GM06990 (cell line): ENCODE measurements at regions not wholly inside any gene's neighbourhood (a gene's known extent, or its start where the extent isn't known, plus 50 kb on each side); places are given as distances from the start of the nearest gene placed in this dataset.

Experiments used
- DNase-seq: peaks from one replicate; pipeline ENCODE4 v3.0.0-alpha.2; 2011; ENCODE audit not compliant: insufficient read length; ENCODE audit errors: extremely low read depth
- H3K27me3 ChIP-seq: replicated peaks from 2 replicates; pipeline ENCODE4 v1.6.0; 2011; ENCODE audit warnings: low read length; ENCODE audit not compliant: control insufficient read depth, insufficient read depth
- H3K36me3 ChIP-seq: 2 replicates; pipeline ENCODE4 v1.5.1; 2011; ENCODE audit warnings: low read length; ENCODE audit not compliant: control insufficient read depth, insufficient read depth
- H3K4me3 ChIP-seq: replicated peaks from 2 replicates; pipeline ENCODE4 v1.5.1; 2011; ENCODE audit warnings: low read depth, mild to moderate bottlenecking, control low read depth, low read length
- TF ChIP-seq, protein P1 (sequence below): IDR thresholded peaks from 2 replicates; pipeline ENCODE4 v1.5.1; 2011; ENCODE audit warnings: low read length, control low read depth, mild to moderate bottlenecking, inconsistent platforms; ENCODE audit not compliant: insufficient read depth, poor library complexity, severe bottlenecking

DNA sequence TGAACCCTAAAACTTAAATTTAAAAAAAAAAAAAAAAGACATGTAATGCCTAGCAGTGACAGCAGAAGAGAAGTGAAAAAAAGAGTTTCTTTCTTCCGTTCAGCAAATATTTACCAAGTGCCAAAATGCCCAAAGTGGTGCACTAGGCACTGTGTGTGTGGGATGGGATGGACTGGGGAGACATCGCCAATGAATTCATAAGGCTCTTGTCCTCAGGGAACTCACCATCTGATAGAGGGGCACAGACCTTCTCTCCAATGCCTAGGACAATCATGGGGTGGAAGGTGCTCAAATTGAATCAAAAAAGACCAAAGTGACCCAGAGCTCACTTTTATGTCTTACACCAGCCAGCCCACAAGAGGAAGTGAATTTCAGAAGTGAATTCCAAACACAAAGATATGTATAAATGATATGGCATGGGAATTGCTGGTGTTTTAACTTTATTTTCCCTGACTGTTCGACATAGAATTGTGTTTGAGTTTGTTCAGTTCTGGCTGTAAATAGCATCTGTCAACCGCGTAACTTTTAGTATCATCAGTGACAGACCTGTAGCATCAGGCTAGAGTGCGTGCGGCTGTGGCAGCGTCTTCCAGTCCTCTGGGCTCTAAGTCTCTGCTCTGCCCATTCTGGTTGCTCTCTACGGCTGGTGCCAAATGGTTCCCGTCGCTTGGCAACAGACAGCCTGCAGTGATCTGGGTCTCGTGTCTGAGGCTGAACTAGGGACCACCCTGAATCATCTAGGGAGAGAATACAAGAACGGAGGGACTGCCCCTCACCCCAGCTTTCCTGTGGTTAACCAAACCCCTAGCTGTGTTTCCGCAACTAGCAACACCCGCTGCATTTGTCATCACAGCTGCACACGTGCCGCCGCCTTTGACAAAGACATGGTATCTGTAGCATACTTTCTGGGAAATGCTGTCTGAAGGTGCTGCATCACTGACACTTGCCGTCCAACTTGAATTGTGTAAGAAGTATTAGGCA lies 154.0 kb upstream of the THBS1 start:
- Histone ChIP-seq H3K4me3 (peak overlapping the region; percentile 32; the same call in 1 of the 2 replicates), H3K36me3 (no peaks in the 10 kb centered on the region), H3K27me3 (no peaks in the 10 kb centered on the region)
- DNase-seq, result peak; percentile 79
- TF ChIP-seq, protein P1, sequence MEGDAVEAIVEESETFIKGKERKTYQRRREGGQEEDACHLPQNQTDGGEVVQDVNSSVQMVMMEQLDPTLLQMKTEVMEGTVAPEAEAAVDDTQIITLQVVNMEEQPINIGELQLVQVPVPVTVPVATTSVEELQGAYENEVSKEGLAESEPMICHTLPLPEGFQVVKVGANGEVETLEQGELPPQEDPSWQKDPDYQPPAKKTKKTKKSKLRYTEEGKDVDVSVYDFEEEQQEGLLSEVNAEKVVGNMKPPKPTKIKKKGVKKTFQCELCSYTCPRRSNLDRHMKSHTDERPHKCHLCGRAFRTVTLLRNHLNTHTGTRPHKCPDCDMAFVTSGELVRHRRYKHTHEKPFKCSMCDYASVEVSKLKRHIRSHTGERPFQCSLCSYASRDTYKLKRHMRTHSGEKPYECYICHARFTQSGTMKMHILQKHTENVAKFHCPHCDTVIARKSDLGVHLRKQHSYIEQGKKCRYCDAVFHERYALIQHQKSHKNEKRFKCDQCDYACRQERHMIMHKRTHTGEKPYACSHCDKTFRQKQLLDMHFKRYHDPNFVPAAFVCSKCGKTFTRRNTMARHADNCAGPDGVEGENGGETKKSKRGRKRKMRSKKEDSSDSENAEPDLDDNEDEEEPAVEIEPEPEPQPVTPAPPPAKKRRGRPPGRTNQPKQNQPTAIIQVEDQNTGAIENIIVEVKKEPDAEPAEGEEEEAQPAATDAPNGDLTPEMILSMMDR, result no peak

DNA sequence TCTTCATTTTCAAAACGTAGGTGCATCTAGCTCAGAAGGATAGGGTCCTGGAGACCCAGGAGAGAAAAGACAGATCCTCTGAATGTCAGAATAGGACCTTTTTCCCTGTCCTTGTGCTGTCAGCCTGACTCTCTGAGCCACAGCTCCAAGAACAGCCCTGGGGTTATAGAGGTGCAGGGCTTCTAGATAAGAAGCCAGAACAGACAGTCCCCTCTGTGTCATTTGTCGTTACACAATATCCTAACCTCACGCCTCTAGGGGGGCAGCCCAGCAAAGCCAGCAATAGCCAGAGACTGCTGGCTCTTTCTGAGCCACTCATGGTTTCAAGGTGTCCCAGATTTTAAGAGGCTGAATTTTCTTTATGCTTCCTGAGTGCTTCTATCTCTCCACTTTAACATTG lies 153.2 kb upstream of the THBS1 start:
- Histone ChIP-seq H3K4me3 (no peak overlapping the region), H3K27me3 (no peaks in the 10 kb centered on the region), H3K36me3 (no peaks in the 10 kb centered on the region)
- TF ChIP-seq, protein P1, result no peak
- DNase-seq, result no peak

DNA sequence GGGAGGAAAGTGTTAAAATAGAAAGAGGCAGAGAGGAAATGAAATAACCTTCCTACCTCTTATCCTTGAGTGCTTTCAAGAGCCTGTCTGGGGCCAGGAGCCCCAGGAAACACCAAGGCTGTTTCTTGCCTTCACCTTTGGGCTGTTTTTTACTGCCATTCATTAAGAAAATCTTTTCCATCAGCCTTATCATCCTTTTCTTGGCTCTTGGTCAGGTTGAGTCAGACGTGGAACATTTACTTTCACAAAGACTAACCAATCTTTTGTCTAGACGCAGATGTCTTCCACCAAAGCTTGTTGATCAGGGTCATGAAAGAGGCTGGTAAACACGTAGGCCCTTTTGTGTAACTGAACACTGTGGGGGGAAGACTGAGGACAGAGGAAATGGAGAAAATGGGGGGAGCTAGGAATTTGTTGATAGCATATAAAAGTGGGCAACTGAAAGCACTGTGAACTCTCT lies 151.0 kb upstream of the THBS1 start:
- Histone ChIP-seq H3K4me3 (no peak overlapping the region), H3K27me3 (no peaks in the 10 kb centered on the region), H3K36me3 (no peaks in the 10 kb centered on the region)
- peak; percentile 55 for DNase-seq
- TF ChIP-seq, protein P1, result no peak

DNA sequence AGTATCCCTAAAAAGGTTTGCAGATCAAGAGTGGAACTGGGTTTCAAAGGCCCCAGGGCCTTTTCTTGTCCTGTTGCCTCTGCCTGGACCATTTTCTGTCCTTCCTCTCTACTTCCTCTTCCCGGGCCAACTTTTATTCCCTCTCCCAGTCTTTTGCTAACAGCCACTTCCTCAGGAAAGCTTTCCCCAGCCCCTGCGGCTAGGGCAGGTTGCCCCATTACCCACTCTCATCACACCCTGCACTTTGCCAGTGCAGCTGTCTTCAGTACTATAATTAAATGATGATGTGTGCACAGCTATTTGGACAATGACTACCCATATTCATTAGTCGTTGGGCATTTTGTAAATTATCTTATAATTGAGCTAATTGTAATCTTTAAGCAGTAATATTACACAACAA lies 150.5 kb upstream of the THBS1 start:
- TF ChIP-seq, protein P1, result no peak
- Histone ChIP-seq H3K4me3 (no peak overlapping the region), H3K27me3 (no peaks in the 10 kb centered on the region), H3K36me3 (no peaks in the 10 kb centered on the region)
- no peak for DNase-seq

DNA sequence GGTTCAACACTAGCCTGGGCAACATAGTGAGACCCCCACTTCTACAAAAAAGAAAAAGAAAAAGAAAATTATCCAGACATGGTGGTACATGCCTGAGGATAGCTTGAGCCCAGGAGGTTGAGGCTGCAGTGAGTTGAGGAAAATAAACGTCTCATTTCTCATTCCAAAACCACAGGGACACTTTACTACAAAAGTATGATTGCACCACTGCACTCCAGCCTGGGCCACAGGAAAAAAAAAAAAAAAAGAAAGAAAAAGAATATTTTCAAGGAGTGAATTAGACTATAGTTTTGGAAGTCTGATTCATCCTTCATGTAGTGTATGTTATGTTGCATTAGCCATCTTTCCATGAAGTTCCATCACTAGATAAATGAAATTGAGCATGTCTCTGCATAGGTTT lies 149.5 kb upstream of the THBS1 start:
- TF ChIP-seq, protein P1, result no peak
- DNase-seq, result no peak

More for the DNA sequence above, 149.5 kb upstream of the THBS1 start:
- no peaks in the 10 kb centered on the region for H3K27me3 ChIP-seq
- no peak overlapping the region for H3K4me3 ChIP-seq
- H3K36me3 ChIP-seq, result no peaks in the 10 kb centered on the region
